Testis (tissue), 2 donors: ENCODE measurements at regions not wholly inside any gene's neighbourhood (a gene's known extent, or its start where the extent isn't known, plus 50 kb on each side); places are given as distances from the start of the nearest gene placed in this dataset.

Experiments
- CTCF ChIP-seq, 3 experiments: fragments of 450-650 bp in 2 of 3; fragments of 200-600 bp in 1 of 3; sonication (generic) in 1 of 3; IDR thresholded peaks; one replicate each; pipeline ENCODE4 v1.5.1; 2016 to 2019; ENCODE audit warnings: antibody characterized with exemption in 3 of 3, mild to moderate bottlenecking in 2 of 3, moderate library complexity in 1 of 3
- POLR2A ChIP-seq: fragments of 450-650 bp; IDR thresholded peaks from one replicate; pipeline ENCODE4 v1.6.1; 2017; ENCODE audit warnings: antibody characterized with exemption, mild to moderate bottlenecking, moderate library complexity

- TF ChIP-seq CTCF (IDR thresholded peaks at IDR 0.05) (no peak), POLR2A (no peak)
Measured at GRCh38 chr5:63719147-63719546, 243.1 kb downstream of the HTR1A start.
